Neural cell (in vitro differentiated cells): ENCODE measurements at regions not wholly inside any gene's neighbourhood (a gene's known extent, or its start where the extent isn't known, plus 50 kb on each side); places are given as distances from the start of the nearest gene placed in this dataset.

Source experiments
- H2AFZ ChIP-seq: fragments of 200-600, 300-800 bp; sonication (generic), shearing (Covaris generic); 2 replicates; pipeline ENCODE4 v1.6.0; 2014; ENCODE audit warnings: low read depth, mild to moderate bottlenecking, antibody characterized with exemption, low read length, moderate library complexity
- H3F3A ChIP-seq: fragments of 200-600 bp; shearing (Covaris generic); 2 replicates; pipeline ENCODE4 v1.6.1; 2016; ENCODE audit warnings: mild to moderate bottlenecking, moderate library complexity, mixed read lengths, antibody characterized with exemption, low read length; ENCODE audit not compliant: insufficient read depth, poor library complexity, severe bottlenecking
- H3K27ac ChIP-seq: fragments of 200-600, 300-800 bp; sonication (generic), shearing (Covaris generic); 2 replicates; pipeline ENCODE4 v1.5.1; 2014; ENCODE audit warnings: mild to moderate bottlenecking, low read length, moderate library complexity
- H3K27me3 ChIP-seq: fragments of 300-800, 200-600 bp; sonication (generic), shearing (Covaris generic); 2 replicates; pipeline ENCODE4 v1.6.0; 2014; ENCODE audit warnings: mild to moderate bottlenecking, low read depth, low read length, moderate library complexity; ENCODE audit not compliant: insufficient read depth
- H3K36me3 ChIP-seq: fragments of 300-800, 200-600 bp; sonication (generic), shearing (Covaris generic); 2 replicates; pipeline ENCODE4 v1.5.1; 2014; ENCODE audit warnings: mild to moderate bottlenecking, antibody characterized with exemption, low read length, moderate library complexity; ENCODE audit not compliant: insufficient read depth
- H3K4me2 ChIP-seq: fragments of 300-800, 200-600 bp; sonication (generic), shearing (Covaris generic); 2 replicates; pipeline ENCODE4 v1.6.0; 2014; ENCODE audit warnings: mild to moderate bottlenecking, low read length
- H3K4me3 ChIP-seq: fragments of 300-800, 200-600 bp; sonication (generic), shearing (Covaris generic); 2 replicates; pipeline ENCODE4 v1.5.1; 2014; ENCODE audit warnings: mild to moderate bottlenecking, low read length, moderate library complexity
- H3K79me2 ChIP-seq: fragments of 200-600 bp; shearing (Covaris generic); replicated peaks from 2 replicates; pipeline ENCODE4 v1.6.0; 2014; ENCODE audit warnings: mild to moderate bottlenecking, low read length, moderate library complexity; ENCODE audit not compliant: insufficient read depth
- H3K9ac ChIP-seq: fragments of 300-800, 200-600 bp; sonication (generic), shearing (Covaris generic); 2 replicates; pipeline ENCODE4 v1.6.1; 2016; ENCODE audit warnings: mild to moderate bottlenecking, low read length, mixed read lengths
- H3K9me2 ChIP-seq: fragments of 200-600 bp; shearing (Covaris generic); 2 replicates; pipeline ENCODE4 v1.6.1; 2016; ENCODE audit warnings: mild to moderate bottlenecking, low read length, mixed read lengths; ENCODE audit not compliant: insufficient read depth
- H3K9me3 ChIP-seq: fragments of 200-600, 300-800 bp; sonication (generic), shearing (Covaris generic); 2 replicates; pipeline ENCODE4 v1.6.1; 2016; ENCODE audit warnings: mild to moderate bottlenecking, mixed run types, low read length, moderate library complexity, mixed read lengths
- H4K20me1 ChIP-seq: fragments of 200-600 bp; shearing (Covaris generic); 2 replicates; pipeline ENCODE4 v1.6.1; 2016; ENCODE audit warnings: mild to moderate bottlenecking, mixed run types; ENCODE audit not compliant: insufficient read depth
- EP300 ChIP-seq: fragments of 450-650 bp; conservative IDR thresholded peaks from 2 replicates; pipeline ENCODE4 v1.6.1; 2014; ENCODE audit warnings: antibody characterized with exemption, mild to moderate bottlenecking, moderate library complexity; ENCODE audit not compliant: poor library complexity, severe bottlenecking
- EZH2 ChIP-seq: fragments of 200-600, 300-800 bp; shearing (Covaris generic), sonication (generic); IDR thresholded peaks from 2 replicates; pipeline ENCODE4 v1.6.1; 2014; ENCODE audit warnings: antibody characterized with exemption, low read length, borderline replicate concordance, mild to moderate bottlenecking; ENCODE audit not compliant: insufficient read depth, poor library complexity, severe bottlenecking
- MXI1 ChIP-seq: fragments of 450-650 bp; conservative IDR thresholded peaks from 2 replicates; pipeline ENCODE4 v1.6.1; 2014; ENCODE audit warnings: antibody characterized with exemption, mild to moderate bottlenecking; ENCODE audit not compliant: poor library complexity, severe bottlenecking
- POLR2AphosphoS5 ChIP-seq: IDR thresholded peaks from 2 replicates; pipeline ENCODE4 v1.6.1; 2012
- RAD21 ChIP-seq: fragments of 450-650 bp; conservative IDR thresholded peaks from 2 replicates; pipeline ENCODE4 v1.6.1; 2014; ENCODE audit warnings: antibody characterized with exemption, mild to moderate bottlenecking, moderate library complexity
- SMC3 ChIP-seq: fragments of 450-650 bp; conservative IDR thresholded peaks from 2 replicates; pipeline ENCODE4 v1.6.1; 2014; ENCODE audit warnings: antibody characterized with exemption, mild to moderate bottlenecking, moderate library complexity; ENCODE audit not compliant: poor library complexity
- TAF1 ChIP-seq: IDR thresholded peaks from 2 replicates; pipeline ENCODE4 v1.6.1; 2012; ENCODE audit warnings: low read depth
- TF ChIP-seq, protein P1 (sequence below): IDR thresholded peaks from 2 replicates; pipeline ENCODE4 v1.6.1; 2012; ENCODE audit warnings: borderline replicate concordance
- TF ChIP-seq, protein P2 (sequence below): fragments of 450-650 bp; IDR thresholded peaks from 2 replicates; pipeline ENCODE4 v1.5.1; 2014; ENCODE audit warnings: antibody characterized with exemption, mild to moderate bottlenecking, moderate library complexity; ENCODE audit not compliant: poor library complexity, severe bottlenecking

GRCh38 chr1:4216231-4216630 lies 316.2 kb upstream of the C1orf174 start:
- no peaks in the 10 kb centered on the region for H4K20me1 ChIP-seq
- no peaks in the 10 kb centered on the region for H3K9me3 ChIP-seq
- no peaks in the 10 kb centered on the region for H3K36me3 ChIP-seq
- no peak for TF ChIP-seq MXI1
- TF ChIP-seq POLR2AphosphoS5 = no peak
- no peak for TF ChIP-seq RAD21
- no peak for TF ChIP-seq EZH2
- TF ChIP-seq, protein P1, sequence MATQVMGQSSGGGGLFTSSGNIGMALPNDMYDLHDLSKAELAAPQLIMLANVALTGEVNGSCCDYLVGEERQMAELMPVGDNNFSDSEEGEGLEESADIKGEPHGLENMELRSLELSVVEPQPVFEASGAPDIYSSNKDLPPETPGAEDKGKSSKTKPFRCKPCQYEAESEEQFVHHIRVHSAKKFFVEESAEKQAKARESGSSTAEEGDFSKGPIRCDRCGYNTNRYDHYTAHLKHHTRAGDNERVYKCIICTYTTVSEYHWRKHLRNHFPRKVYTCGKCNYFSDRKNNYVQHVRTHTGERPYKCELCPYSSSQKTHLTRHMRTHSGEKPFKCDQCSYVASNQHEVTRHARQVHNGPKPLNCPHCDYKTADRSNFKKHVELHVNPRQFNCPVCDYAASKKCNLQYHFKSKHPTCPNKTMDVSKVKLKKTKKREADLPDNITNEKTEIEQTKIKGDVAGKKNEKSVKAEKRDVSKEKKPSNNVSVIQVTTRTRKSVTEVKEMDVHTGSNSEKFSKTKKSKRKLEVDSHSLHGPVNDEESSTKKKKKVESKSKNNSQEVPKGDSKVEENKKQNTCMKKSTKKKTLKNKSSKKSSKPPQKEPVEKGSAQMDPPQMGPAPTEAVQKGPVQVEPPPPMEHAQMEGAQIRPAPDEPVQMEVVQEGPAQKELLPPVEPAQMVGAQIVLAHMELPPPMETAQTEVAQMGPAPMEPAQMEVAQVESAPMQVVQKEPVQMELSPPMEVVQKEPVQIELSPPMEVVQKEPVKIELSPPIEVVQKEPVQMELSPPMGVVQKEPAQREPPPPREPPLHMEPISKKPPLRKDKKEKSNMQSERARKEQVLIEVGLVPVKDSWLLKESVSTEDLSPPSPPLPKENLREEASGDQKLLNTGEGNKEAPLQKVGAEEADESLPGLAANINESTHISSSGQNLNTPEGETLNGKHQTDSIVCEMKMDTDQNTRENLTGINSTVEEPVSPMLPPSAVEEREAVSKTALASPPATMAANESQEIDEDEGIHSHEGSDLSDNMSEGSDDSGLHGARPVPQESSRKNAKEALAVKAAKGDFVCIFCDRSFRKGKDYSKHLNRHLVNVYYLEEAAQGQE = no peak
- no peak for TF ChIP-seq EP300
- TF ChIP-seq SMC3 = no peak
- TF ChIP-seq, protein P2, sequence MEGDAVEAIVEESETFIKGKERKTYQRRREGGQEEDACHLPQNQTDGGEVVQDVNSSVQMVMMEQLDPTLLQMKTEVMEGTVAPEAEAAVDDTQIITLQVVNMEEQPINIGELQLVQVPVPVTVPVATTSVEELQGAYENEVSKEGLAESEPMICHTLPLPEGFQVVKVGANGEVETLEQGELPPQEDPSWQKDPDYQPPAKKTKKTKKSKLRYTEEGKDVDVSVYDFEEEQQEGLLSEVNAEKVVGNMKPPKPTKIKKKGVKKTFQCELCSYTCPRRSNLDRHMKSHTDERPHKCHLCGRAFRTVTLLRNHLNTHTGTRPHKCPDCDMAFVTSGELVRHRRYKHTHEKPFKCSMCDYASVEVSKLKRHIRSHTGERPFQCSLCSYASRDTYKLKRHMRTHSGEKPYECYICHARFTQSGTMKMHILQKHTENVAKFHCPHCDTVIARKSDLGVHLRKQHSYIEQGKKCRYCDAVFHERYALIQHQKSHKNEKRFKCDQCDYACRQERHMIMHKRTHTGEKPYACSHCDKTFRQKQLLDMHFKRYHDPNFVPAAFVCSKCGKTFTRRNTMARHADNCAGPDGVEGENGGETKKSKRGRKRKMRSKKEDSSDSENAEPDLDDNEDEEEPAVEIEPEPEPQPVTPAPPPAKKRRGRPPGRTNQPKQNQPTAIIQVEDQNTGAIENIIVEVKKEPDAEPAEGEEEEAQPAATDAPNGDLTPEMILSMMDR = no peak
- TF ChIP-seq TAF1 = no peak
- no peaks in the 10 kb centered on the region for H3F3A ChIP-seq
- no peaks in the 10 kb centered on the region for H3K79me2 ChIP-seq
- H3K9ac ChIP-seq = no peak overlapping the region
- no peak overlapping the region for H3K4me2 ChIP-seq
- H3K9me2 ChIP-seq = no peaks in the 10 kb centered on the region
- no peak overlapping the region for H2AFZ ChIP-seq
- no peak overlapping the region for H3K4me3 ChIP-seq
- no peak overlapping the region for H3K27ac ChIP-seq
- no peaks in the 10 kb centered on the region for H3K27me3 ChIP-seq

GRCh38 chr1:4218619-4219018 lies 318.5 kb upstream of the C1orf174 start:
- no peaks in the 10 kb centered on the region for H3F3A ChIP-seq
- H3K79me2 ChIP-seq = no peaks in the 10 kb centered on the region
- H3K36me3 ChIP-seq = no peaks in the 10 kb centered on the region
- no peak for TF ChIP-seq MXI1
- TF ChIP-seq, protein P1 = no peak
- no peak for TF ChIP-seq RAD21
- TF ChIP-seq SMC3 = no peak
- no peak for TF ChIP-seq EZH2
- TF ChIP-seq TAF1 = no peak
- TF ChIP-seq, protein P2 = no peak
- no peak for TF ChIP-seq EP300
- TF ChIP-seq POLR2AphosphoS5 = no peak
- H3K27me3 ChIP-seq = no peaks in the 10 kb centered on the region
- H3K27ac ChIP-seq = no peak overlapping the region
- no peak overlapping the region for H2AFZ ChIP-seq
- H3K4me3 ChIP-seq = no peak overlapping the region
- no peaks in the 10 kb centered on the region for H3K9me3 ChIP-seq
- no peak overlapping the region for H3K9ac ChIP-seq
- H4K20me1 ChIP-seq = no peaks in the 10 kb centered on the region
- no peaks in the 10 kb centered on the region for H3K9me2 ChIP-seq
- H3K4me2 ChIP-seq = no peak overlapping the region
